Endothelial cell of umbilical vein (primary cell): ENCODE measurements at regions not wholly inside any gene's neighbourhood (a gene's known extent, or its start where the extent isn't known, plus 50 kb on each side); places are given as distances from the start of the nearest gene placed in this dataset.
A peak's percentile ranks its signal among the peaks of the same experiment; 100 is the strongest.

Source experiments
- BruUV-seq: library from RNA; stranded (reverse); fragments of 400-500 nt; replicated peaks from 2 replicates; lab custom pipeline; 2021; lab: Mats Ljungman, UMichigan
- CTCF ChIA-PET: fragments of 300-600, 350-600 bp; sonication (Branson Sonifier 250); formaldehyde crosslinking; loops from one replicate; lab custom pipeline; 2021; ENCODE audit warnings: antibody characterized with exemption, inconsistent platforms; lab: Charles Lee
- POLR2A ChIA-PET: fragments of 300-600, 350-600 bp; sonication (Branson Sonifier 250); formaldehyde crosslinking; loops from one replicate; lab custom pipeline; 2021; ENCODE audit warnings: antibody characterized with exemption, inconsistent platforms; lab: Charles Lee
- DNase-seq: peaks from one replicate; pipeline ENCODE4 v3.0.0-alpha.2; 2011; ENCODE audit warnings: low read depth, low spot score
- FAIRE-seq: peaks from 2 replicates; lab custom pipeline; 2011; peaks lifted over from hg19 to GRCh38; lab: Jason Lieb, UNC
- H2AFZ ChIP-seq: 2 replicates; pipeline ENCODE4 v1.6.0; 2012; ENCODE audit warnings: low read depth, low read length, control low read depth, inconsistent platforms
- H3K27ac ChIP-seq: 2 replicates; pipeline ENCODE4 v1.5.1; 2011; ENCODE audit warnings: low read depth, mild to moderate bottlenecking, control low read depth, low read length, moderate library complexity; ENCODE audit not compliant: insufficient read depth
- H3K27me3 ChIP-seq, 2 experiments: 2 replicates each; pipeline versions ENCODE4 v1.6.0 to v1.6.1; 2011; ENCODE audit warnings: low read length in 2 of 2, mixed read lengths in 1 of 2; ENCODE audit not compliant: control insufficient read depth in 2 of 2, insufficient read depth in 2 of 2
- H3K36me3 ChIP-seq, 2 experiments: 2 replicates in 1 of 2; 3 replicates in 1 of 2; pipeline ENCODE4 v1.5.1; 2011; ENCODE audit warnings: low read length in 2 of 2, mild to moderate bottlenecking in 1 of 2, moderate library complexity in 1 of 2; ENCODE audit not compliant: control insufficient read depth in 2 of 2, insufficient read depth in 2 of 2; ENCODE audit errors: extremely low read depth in 1 of 2
- H3K4me1 ChIP-seq: 3 replicates; pipeline ENCODE4 v1.5.1; 2011; ENCODE audit warnings: mild to moderate bottlenecking, low read length; ENCODE audit not compliant: control insufficient read depth, insufficient read depth; ENCODE audit errors: extremely low read depth
- H3K4me2 ChIP-seq: 2 replicates; pipeline ENCODE4 v1.6.1; 2011; ENCODE audit warnings: low read length, control low read depth, mixed read lengths; ENCODE audit not compliant: insufficient read depth
- H3K4me3 ChIP-seq, 3 experiments: fragments of 200-600 bp in 1 of 3; sonication (generic), shearing (Covaris generic) in 1 of 3; replicated peaks in 1 of 3; 2 replicates each; pipeline ENCODE4 v1.5.1; 2011 to 2016; ENCODE audit warnings: control low read depth in 3 of 3, low read length in 3 of 3, mild to moderate bottlenecking in 2 of 3, inconsistent platforms in 1 of 3, low read depth in 1 of 3, moderate library complexity in 1 of 3; ENCODE audit not compliant: insufficient read depth in 1 of 3
- H3K79me2 ChIP-seq: 2 replicates; pipeline ENCODE4 v1.6.0; 2012; ENCODE audit warnings: low read length, inconsistent platforms; ENCODE audit not compliant: control insufficient read depth, insufficient read depth
- H3K9ac ChIP-seq: replicated peaks from 2 replicates; pipeline ENCODE3; 2011; ENCODE audit warnings: low read length, control low read depth; ENCODE audit not compliant: insufficient read depth; ENCODE audit errors: extremely low read depth
- H3K9me1 ChIP-seq: replicated peaks from 3 replicates; pipeline ENCODE4 v1.6.0; 2011; ENCODE audit warnings: mild to moderate bottlenecking, low read length; ENCODE audit not compliant: control insufficient read depth, insufficient read depth; ENCODE audit errors: extremely low read depth
- H3K9me3 ChIP-seq: replicated peaks from 2 replicates; pipeline ENCODE4 v1.5.1; 2012; ENCODE audit warnings: low read length, inconsistent platforms; ENCODE audit not compliant: control insufficient read depth, insufficient read depth
- H4K20me1 ChIP-seq: replicated peaks from 2 replicates; pipeline ENCODE3; 2011; ENCODE audit warnings: mild to moderate bottlenecking, low read length; ENCODE audit not compliant: control insufficient read depth, insufficient read depth; ENCODE audit errors: extremely low read depth
- EZH2 ChIP-seq: IDR thresholded peaks from 2 replicates; pipeline ENCODE4 v1.6.1; 2012; ENCODE audit warnings: borderline replicate concordance, low read depth, mild to moderate bottlenecking, moderate library complexity, low read length, inconsistent platforms; ENCODE audit not compliant: severe bottlenecking
- FOS ChIP-seq: IDR thresholded peaks from 2 replicates; pipeline ENCODE4 v1.6.1; 2011; ENCODE audit warnings: mild to moderate bottlenecking, low read length, moderate library complexity, borderline replicate concordance; ENCODE audit not compliant: insufficient read depth
- GATA2 ChIP-seq: IDR thresholded peaks from 2 replicates; pipeline ENCODE4 v1.7.0; 2011; ENCODE audit warnings: low read depth, mild to moderate bottlenecking, moderate library complexity, mixed read lengths, low read length; ENCODE audit not compliant: insufficient read length, insufficient read depth
- JUN ChIP-seq: IDR thresholded peaks from 2 replicates; pipeline ENCODE4 v1.6.1; 2011; ENCODE audit warnings: borderline replicate concordance, low read depth; ENCODE audit not compliant: insufficient read length, insufficient read depth
- MAX ChIP-seq: IDR thresholded peaks from 2 replicates; pipeline ENCODE4 v1.6.1; 2011; ENCODE audit not compliant: insufficient read depth, insufficient read length
- MYC ChIP-seq: IDR thresholded peaks from one replicate; pipeline ENCODE4 v1.6.1; 2011; ENCODE audit warnings: mild to moderate bottlenecking, low read depth, low read length
- POLR2A ChIP-seq: IDR thresholded peaks from 2 replicates; pipeline ENCODE4 v1.6.1; 2012; ENCODE audit warnings: low read depth, mild to moderate bottlenecking, control low read depth, low read length
- POLR2AphosphoS5 ChIP-seq: IDR thresholded peaks from 2 replicates; pipeline ENCODE4 v1.6.1; 2012; ENCODE audit warnings: low read depth, mild to moderate bottlenecking, control low read depth, low read length, moderate library complexity; ENCODE audit not compliant: insufficient read depth
- dilution Hi-C: fragments of 300-500 bp; cut with MboI; formaldehyde crosslinking; loops from one replicate; pipeline ENCODE4 v1.15.0; 2019; ENCODE audit warnings: low sequenced_read_pairs; ENCODE audit not compliant: extremely low pct_ligation_motif_present
- intact Hi-C: fragments of 100-400 bp; cut with micrococcal nuclease; formaldehyde crosslinking; loops from one replicate; pipeline ENCODE4 v1.10.0; 2022
- TF ChIP-seq, protein P1 (sequence below), 2 donors: IDR thresholded peaks; 1 replicate in 1 of 2; 2 replicates in 1 of 2; pipeline ENCODE4 v1.5.1; 2011; ENCODE audit warnings: low read length in 2 of 2, mild to moderate bottlenecking in 2 of 2, moderate library complexity in 2 of 2, control low read depth in 1 of 2, inconsistent platforms in 1 of 2, low read depth in 1 of 2; ENCODE audit not compliant: insufficient read depth in 1 of 2; ENCODE audit errors: extremely low read depth in 1 of 2

DNA sequence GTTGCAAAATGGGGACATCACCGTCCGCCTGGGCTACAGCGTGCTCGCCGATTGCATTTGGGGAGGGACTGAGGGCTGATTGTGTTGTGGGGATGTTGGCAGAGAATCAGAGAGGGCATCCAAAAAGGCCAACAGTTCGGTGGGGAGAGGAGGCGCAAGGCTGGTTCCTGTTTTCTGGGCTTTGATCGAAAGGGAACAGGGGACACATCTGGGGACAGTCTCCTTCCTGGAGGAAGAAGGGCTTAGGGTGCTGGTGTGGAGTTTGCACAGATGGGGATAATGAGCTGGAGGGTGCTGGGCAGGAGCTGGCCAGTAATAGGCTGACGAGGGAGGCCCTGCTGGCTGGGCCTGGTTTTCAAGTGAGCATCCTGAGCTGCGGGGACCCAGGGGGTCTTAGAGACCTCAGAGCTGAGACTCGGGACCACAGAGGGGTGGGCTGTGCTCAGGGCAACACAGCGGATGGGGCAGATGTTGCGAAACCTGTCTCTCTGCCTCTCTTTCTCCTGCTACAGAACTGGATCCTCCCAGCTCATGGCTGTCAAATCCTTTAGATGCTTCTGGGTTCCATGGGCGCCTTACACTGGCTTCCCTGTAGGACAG, 288.7 kb downstream of the SEC14L1 start:
- FAIRE-seq (no peak), DNase-seq (no peak)
- Histone ChIP-seq H3K4me1 (peaks cover 30% of the 10 kb centered on the region), H3K9me1 (no peaks in the 10 kb centered on the region), H4K20me1 (no peaks in the 10 kb centered on the region), H3K36me3 (no peaks in the 10 kb centered on the region), H2AFZ (no peak overlapping the region), H3K9me3 (no peaks in the 10 kb centered on the region), H3K27me3 (no peaks in the 10 kb centered on the region), H3K4me2 (no peak overlapping the region), H3K79me2 (no peaks in the 10 kb centered on the region), H3K4me3 (no peak overlapping the region), H3K27ac (no peak overlapping the region), H3K9ac (no peak overlapping the region)
- POLR2A ChIA-PET: interaction anchor here (0.6 to 2.2 kb wide), 3 partner anchors 9 to 40 kb away, joined by 3 to 8 read pairs (median 3); no protein-coding TSS in a partner anchor
- BruUV-seq: no TSS peak
- intact Hi-C loops (no loop called here), dilution Hi-C loops (no loop called here)
- CTCF ChIA-PET: interaction anchor here (0.6 to 9.9 kb wide), 46 partner anchors 8 to 584 kb away, joined by 3 to 128 read pairs (median 6); no protein-coding TSS in a partner anchor
- TF ChIP-seq GATA2 (no peak), MAX (no peak), POLR2AphosphoS5 (no peak)

DNA sequence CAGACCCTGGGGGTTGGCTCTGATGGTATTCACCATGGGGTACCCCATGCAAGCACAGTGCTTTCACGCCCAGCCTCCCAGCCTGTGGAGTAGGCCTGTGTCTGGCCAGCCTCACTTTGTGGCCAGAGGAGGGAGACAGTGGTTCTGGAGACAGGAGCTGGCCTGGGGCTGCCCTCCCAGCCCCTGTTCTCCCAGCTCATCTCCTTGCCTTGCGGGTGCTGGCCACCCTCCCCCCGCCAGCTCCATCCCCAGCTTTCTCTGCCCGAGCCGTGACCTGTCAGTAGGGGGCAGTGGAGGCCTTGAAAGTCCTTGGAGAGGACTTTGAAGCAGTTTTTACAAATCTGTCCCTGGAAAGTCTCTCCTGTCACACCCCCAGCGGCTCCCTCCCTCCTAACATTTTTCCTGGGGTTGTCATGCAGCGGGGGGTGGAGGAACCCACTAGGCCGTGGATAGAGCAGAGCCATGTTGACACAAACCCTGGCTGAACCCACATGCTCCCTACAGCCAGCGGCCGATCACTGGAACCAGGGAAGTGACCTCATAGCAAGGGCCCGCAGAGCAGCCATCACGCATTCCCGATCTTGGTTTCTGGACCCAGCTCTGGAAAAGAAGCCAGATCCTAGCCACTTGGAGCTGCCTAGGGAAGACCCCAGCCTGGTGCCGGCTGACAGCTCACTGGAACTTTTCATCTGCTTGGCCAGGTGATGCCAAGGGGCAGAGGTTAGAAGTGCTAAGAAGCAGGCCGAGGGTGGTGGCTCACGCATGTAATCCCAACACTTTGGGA, 289.4 kb downstream of the SEC14L1 start:
- no TSS peak for BruUV-seq
- peaks cover 24% of the 10 kb centered on the region for H3K4me1 ChIP-seq

More for the DNA sequence above, 289.4 kb downstream of the SEC14L1 start:
- dilution Hi-C loops (no loop called here), intact Hi-C loops (loop anchor here (1.0 to 2.0 kb wide), 4 partner anchors 21 to 99 kb away; no protein-coding TSS in a partner anchor)
- Histone ChIP-seq H3K4me2 (peak overlapping the region; percentile 0), H3K4me3 (no peak overlapping the region), H3K9ac (peak overlapping the region; percentile 16), H4K20me1 (no peaks in the 10 kb centered on the region), H3K27me3 (no peaks in the 10 kb centered on the region), H2AFZ (peak overlapping the region; percentile 8), H3K9me1 (no peaks in the 10 kb centered on the region), H3K79me2 (no peaks in the 10 kb centered on the region), H3K27ac (peak overlapping the region; percentile 31), H3K9me3 (no peaks in the 10 kb centered on the region), H3K36me3 (no peaks in the 10 kb centered on the region)
- CTCF ChIA-PET: interaction anchor here (0.6 to 9.9 kb wide), 45 partner anchors 9 to 584 kb away, joined by 3 to 128 read pairs (median 6); no protein-coding TSS in a partner anchor
- peak; percentile 92 for DNase-seq
- TF ChIP-seq POLR2AphosphoS5 (peak; percentile 72), JUN (peak; percentile 39), FOS (no peak), GATA2 (no peak), MAX (peak; percentile 11), POLR2A (peak; percentile 9), EZH2 (no peak), MYC (no peak)
- TF ChIP-seq, protein P1, sequence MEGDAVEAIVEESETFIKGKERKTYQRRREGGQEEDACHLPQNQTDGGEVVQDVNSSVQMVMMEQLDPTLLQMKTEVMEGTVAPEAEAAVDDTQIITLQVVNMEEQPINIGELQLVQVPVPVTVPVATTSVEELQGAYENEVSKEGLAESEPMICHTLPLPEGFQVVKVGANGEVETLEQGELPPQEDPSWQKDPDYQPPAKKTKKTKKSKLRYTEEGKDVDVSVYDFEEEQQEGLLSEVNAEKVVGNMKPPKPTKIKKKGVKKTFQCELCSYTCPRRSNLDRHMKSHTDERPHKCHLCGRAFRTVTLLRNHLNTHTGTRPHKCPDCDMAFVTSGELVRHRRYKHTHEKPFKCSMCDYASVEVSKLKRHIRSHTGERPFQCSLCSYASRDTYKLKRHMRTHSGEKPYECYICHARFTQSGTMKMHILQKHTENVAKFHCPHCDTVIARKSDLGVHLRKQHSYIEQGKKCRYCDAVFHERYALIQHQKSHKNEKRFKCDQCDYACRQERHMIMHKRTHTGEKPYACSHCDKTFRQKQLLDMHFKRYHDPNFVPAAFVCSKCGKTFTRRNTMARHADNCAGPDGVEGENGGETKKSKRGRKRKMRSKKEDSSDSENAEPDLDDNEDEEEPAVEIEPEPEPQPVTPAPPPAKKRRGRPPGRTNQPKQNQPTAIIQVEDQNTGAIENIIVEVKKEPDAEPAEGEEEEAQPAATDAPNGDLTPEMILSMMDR (IDR thresholded peaks at IDR 0.05; ENCODE audit: extremely low read depth in 1 of 2, insufficient read depth in 1 of 2, low read depth in 1 of 2, low read length in 2 of 2): peak; percentile 81 to 85
- FAIRE-seq: peak; percentile 96
- POLR2A ChIA-PET: interaction anchor here (0.6 to 2.2 kb wide), 3 partner anchors 9 to 40 kb away, joined by 3 to 8 read pairs (median 3); no protein-coding TSS in a partner anchor
